ENCODE measurements at regions not wholly inside any gene's neighbourhood (a gene's known extent, or its start where the extent isn't known, plus 50 kb on each side); places are given as distances from the start of the nearest gene placed in this dataset.

- no peak overlapping the region for H3K4me3 ChIP-seq (ENCODE audit: low read depth, low read length)
- POLR2A ChIA-PET, result no interaction called here
- H3K4me3 Mint-ChIP-seq (ENCODE audit: unreplicated experiment), result no peak overlapping the region
- no peaks in the 10 kb centered on the region for H3K36me3 Mint-ChIP-seq (ENCODE audit: insufficient read depth, unreplicated experiment)
- H3K4me1 Mint-ChIP-seq (ENCODE audit: low read depth, unreplicated experiment), result no peaks in the 10 kb centered on the region
- intact Hi-C loops (cut with micrococcal nuclease; ENCODE audit: unreplicated experiment), result no loop called here
- no peaks in the 10 kb centered on the region for H3K9me3 Mint-ChIP-seq (ENCODE audit: unreplicated experiment)
- no peaks in the 10 kb centered on the region for H3K4me1 ChIP-seq
- TF ChIP-seq CTCF (IDR thresholded peaks at IDR 0.05; ENCODE audit: insufficient read depth in 1 of 2, low read depth in 1 of 2, low read length in 1 of 2, severe bottlenecking in 1 of 2, unreplicated experiment in 1 of 2), result no peak
- H3K36me3 ChIP-seq (ENCODE audit: control insufficient read depth, insufficient read depth, low read length), result no peaks in the 10 kb centered on the region
- H3K27me3 ChIP-seq (replicated peaks; ENCODE audit: control insufficient read depth, insufficient read depth, low read length), result no peaks in the 10 kb centered on the region
- no peak for DNase-seq
- no peaks in the 10 kb centered on the region for H3K9me3 ChIP-seq
- no peak overlapping the region for H3K27ac Mint-ChIP-seq (ENCODE audit: unreplicated experiment)
- CTCF ChIA-PET, result interaction anchor here (0.6 kb wide), 1 partner anchor 11 kb away, joined by 3 read pairs; no protein-coding TSS in a partner anchor
- H3K27me3 Mint-ChIP-seq (ENCODE audit: insufficient read depth, unreplicated experiment), result no peaks in the 10 kb centered on the region
- BruUV-seq (replicated peaks), result no TSS peak
Measured at GRCh38 chr9:90034071-90034470, 429.3 kb downstream of the GADD45G start.

GRCh38 chr9:90035471-90035870 is 430.7 kb downstream of the GADD45G start:
- no peaks in the 10 kb centered on the region for H3K27me3 ChIP-seq (replicated peaks; ENCODE audit: control insufficient read depth, insufficient read depth, low read length)
- CTCF ChIA-PET, result no interaction called here
- intact Hi-C loops (cut with micrococcal nuclease; ENCODE audit: unreplicated experiment), result no loop called here

GRCh38 chr9:90037146-90037797 is 432.5 kb downstream of the GADD45G start:
- H3K27me3 Mint-ChIP-seq (ENCODE audit: insufficient read depth, unreplicated experiment), result no peaks in the 10 kb centered on the region
- H3K36me3 Mint-ChIP-seq (ENCODE audit: insufficient read depth, unreplicated experiment), result no peaks in the 10 kb centered on the region
- Histone ChIP-seq H3K9me3 (no peaks in the 10 kb centered on the region), H3K4me1 (no peaks in the 10 kb centered on the region), H3K27me3 (replicated peaks; ENCODE audit: control insufficient read depth, insufficient read depth, low read length) (no peaks in the 10 kb centered on the region), H3K4me3 (ENCODE audit: low read depth, low read length) (no peak overlapping the region), H3K36me3 (ENCODE audit: control insufficient read depth, insufficient read depth, low read length) (no peaks in the 10 kb centered on the region)
- intact Hi-C loops (cut with micrococcal nuclease; ENCODE audit: unreplicated experiment), result no loop called here
- DNase-seq, result no peak
- TF ChIP-seq CTCF (IDR thresholded peaks at IDR 0.05; ENCODE audit: insufficient read depth in 1 of 2, low read depth in 1 of 2, low read length in 1 of 2, severe bottlenecking in 1 of 2, unreplicated experiment in 1 of 2), result no peak
- POLR2A ChIA-PET, result no interaction called here
- no peak overlapping the region for H3K4me3 Mint-ChIP-seq (ENCODE audit: unreplicated experiment)
- no peaks in the 10 kb centered on the region for H3K4me1 Mint-ChIP-seq (ENCODE audit: low read depth, unreplicated experiment)
- CTCF ChIA-PET, result no interaction called here
- no peak overlapping the region for H3K27ac Mint-ChIP-seq (ENCODE audit: unreplicated experiment)
- H3K9me3 Mint-ChIP-seq (ENCODE audit: unreplicated experiment), result no peaks in the 10 kb centered on the region
- no TSS peak for BruUV-seq (replicated peaks)

More at GRCh38 chr9:90035471-90035870, 430.7 kb downstream of the GADD45G start:
- H3K4me3 ChIP-seq (ENCODE audit: low read depth, low read length), result no peak overlapping the region
- H3K9me3 Mint-ChIP-seq (ENCODE audit: unreplicated experiment), result no peaks in the 10 kb centered on the region
- no peaks in the 10 kb centered on the region for H3K27me3 Mint-ChIP-seq (ENCODE audit: insufficient read depth, unreplicated experiment)
- H3K36me3 Mint-ChIP-seq (ENCODE audit: insufficient read depth, unreplicated experiment), result no peaks in the 10 kb centered on the region
- no peaks in the 10 kb centered on the region for H3K36me3 ChIP-seq (ENCODE audit: control insufficient read depth, insufficient read depth, low read length)
- H3K27ac Mint-ChIP-seq (ENCODE audit: unreplicated experiment), result no peak overlapping the region
- no peak overlapping the region for H3K4me3 Mint-ChIP-seq (ENCODE audit: unreplicated experiment)
- no TSS peak for BruUV-seq (replicated peaks)
- H3K4me1 Mint-ChIP-seq (ENCODE audit: low read depth, unreplicated experiment), result no peaks in the 10 kb centered on the region
- no peak for TF ChIP-seq CTCF (IDR thresholded peaks at IDR 0.05; ENCODE audit: insufficient read depth in 1 of 2, low read depth in 1 of 2, low read length in 1 of 2, severe bottlenecking in 1 of 2, unreplicated experiment in 1 of 2)
- DNase-seq, result no peak
- H3K4me1 ChIP-seq, result no peaks in the 10 kb centered on the region
- no peaks in the 10 kb centered on the region for H3K9me3 ChIP-seq
- POLR2A ChIA-PET, result no interaction called here

Measured in Caco-2 (cell line).